ENCODE measurements at regions not wholly inside any gene's neighbourhood (a gene's known extent, or its start where the extent isn't known, plus 50 kb on each side); places are given as distances from the start of the nearest gene placed in this dataset.

- TF ChIP-seq CTCF (conservative IDR thresholded peaks at IDR 0.05; ENCODE audit: low read depth, low read length) = no peak
- no peak for TF ChIP-seq EZH2 (IDR thresholded peaks at IDR 0.05; ENCODE audit: borderline replicate concordance, low read depth, low read length, poor library complexity, severe bottlenecking)
- Histone ChIP-seq H3K27ac (ENCODE audit: low read depth, low read length, poor library complexity, severe bottlenecking) (peak overlapping the region; percentile 6), H3K4me3 (ENCODE audit: low read depth, low read length, poor library complexity, severe bottlenecking) (no peak overlapping the region), H3K9me3 (ENCODE audit: low read depth, low read length, poor library complexity, severe bottlenecking) (no peaks in the 10 kb centered on the region), H3K36me3 (ENCODE audit: insufficient read depth, low read length, poor library complexity, severe bottlenecking) (no peaks in the 10 kb centered on the region), H3K27me3 (replicated peaks; ENCODE audit: insufficient read depth, low read depth, low read length, poor library complexity) (no peaks in the 10 kb centered on the region), H3K4me1 (ENCODE audit: insufficient read depth, low read length, poor library complexity, severe bottlenecking) (peaks cover 41% of the 10 kb centered on the region)
- intact Hi-C loops (cut with micrococcal nuclease; ENCODE audit: unreplicated experiment) = no loop called here
- CTCF ChIA-PET = no interaction called here
- POLR2A ChIA-PET (ENCODE audit: low non-redundant PET) = no interaction called here
- no peak for DNase-seq (ENCODE audit: low spot score)
- no TSS peak for BruUV-seq (replicated peaks)
These were observed 406.3 kb downstream of the SOX2 start for GRCh38 chr3:182118066-182118465.

GRCh38 chr3:182121401-182121800 is 409.7 kb downstream of the SOX2 start:
- peaks cover 48% of the 10 kb centered on the region for H3K4me1 ChIP-seq (ENCODE audit: insufficient read depth, low read length, poor library complexity, severe bottlenecking)
- ChIA-PET POLR2A (ENCODE audit: low non-redundant PET) (no interaction called here), CTCF (no interaction called here)
- H3K27ac ChIP-seq (ENCODE audit: low read depth, low read length, poor library complexity, severe bottlenecking) = no peak overlapping the region
- H3K36me3 ChIP-seq (ENCODE audit: insufficient read depth, low read length, poor library complexity, severe bottlenecking) = no peaks in the 10 kb centered on the region
- H3K4me3 ChIP-seq (ENCODE audit: low read depth, low read length, poor library complexity, severe bottlenecking) = no peak overlapping the region
- intact Hi-C loops (cut with micrococcal nuclease; ENCODE audit: unreplicated experiment) = loop anchor here (5.0 kb wide), 1 partner anchor 404 kb away; no protein-coding TSS in a partner anchor
- BruUV-seq (replicated peaks) = no TSS peak
- no peaks in the 10 kb centered on the region for H3K9me3 ChIP-seq (ENCODE audit: low read depth, low read length, poor library complexity, severe bottlenecking)
- TF ChIP-seq CTCF (conservative IDR thresholded peaks at IDR 0.05; ENCODE audit: low read depth, low read length) = no peak
- TF ChIP-seq EZH2 (IDR thresholded peaks at IDR 0.05; ENCODE audit: borderline replicate concordance, low read depth, low read length, poor library complexity, severe bottlenecking) = no peak
- no peaks in the 10 kb centered on the region for H3K27me3 ChIP-seq (replicated peaks; ENCODE audit: insufficient read depth, low read depth, low read length, poor library complexity)
- DNase-seq (ENCODE audit: low spot score) = no peak

- TF ChIP-seq EZH2 (IDR thresholded peaks at IDR 0.05; ENCODE audit: borderline replicate concordance, low read depth, low read length, poor library complexity, severe bottlenecking) (no peak), CTCF (conservative IDR thresholded peaks at IDR 0.05; ENCODE audit: low read depth, low read length) (no peak)
- Histone ChIP-seq H3K27me3 (replicated peaks; ENCODE audit: insufficient read depth, low read depth, low read length, poor library complexity) (no peaks in the 10 kb centered on the region), H3K36me3 (ENCODE audit: insufficient read depth, low read length, poor library complexity, severe bottlenecking) (no peaks in the 10 kb centered on the region), H3K9me3 (ENCODE audit: low read depth, low read length, poor library complexity, severe bottlenecking) (no peaks in the 10 kb centered on the region), H3K27ac (ENCODE audit: low read depth, low read length, poor library complexity, severe bottlenecking) (peak overlapping the region; percentile 53), H3K4me1 (ENCODE audit: insufficient read depth, low read length, poor library complexity, severe bottlenecking) (peaks cover 40% of the 10 kb centered on the region), H3K4me3 (ENCODE audit: low read depth, low read length, poor library complexity, severe bottlenecking) (no peak overlapping the region)
- intact Hi-C loops (cut with micrococcal nuclease; ENCODE audit: unreplicated experiment) = loop anchor here (2.0 to 5.0 kb wide), 2 partner anchors 60 to 405 kb away; no protein-coding TSS in a partner anchor
- ChIA-PET CTCF (no interaction called here), POLR2A (ENCODE audit: low non-redundant PET) (no interaction called here)
- no TSS peak for BruUV-seq (replicated peaks)
- DNase-seq (ENCODE audit: low spot score) = peak; percentile 86
These were observed 411.1 kb downstream of the SOX2 start for GRCh38 chr3:182122779-182123178.
